Ishikawa (cell line): ENCODE measurements at regions not wholly inside any gene's neighbourhood (a gene's known extent, or its start where the extent isn't known, plus 50 kb on each side); places are given as distances from the start of the nearest gene placed in this dataset.

Experiments
- CREB1 ChIP-seq: IDR thresholded peaks from 2 replicates; pipeline ENCODE4 v1.6.1; 2012; ENCODE audit warnings: low read depth
- EGR1 ChIP-seq: IDR thresholded peaks from 2 replicates; pipeline ENCODE4 v1.6.1; 2012
- EP300 ChIP-seq: IDR thresholded peaks from 2 replicates; pipeline ENCODE4 v1.6.1; 2012; ENCODE audit warnings: borderline replicate concordance
- FOXM1 ChIP-seq: IDR thresholded peaks from 2 replicates; pipeline ENCODE4 v1.6.1; 2012; ENCODE audit warnings: low read depth, borderline replicate concordance
- NFIC ChIP-seq: IDR thresholded peaks from 2 replicates; pipeline ENCODE4 v1.6.1; 2012
- RAD21 ChIP-seq: IDR thresholded peaks from 2 replicates; pipeline ENCODE4 v1.6.1; 2012; ENCODE audit warnings: low read depth
- TAF1 ChIP-seq: IDR thresholded peaks from 2 replicates; pipeline ENCODE4 v1.6.1; 2012; ENCODE audit warnings: low read depth, mild to moderate bottlenecking
- TCF12 ChIP-seq: IDR thresholded peaks from 2 replicates; pipeline ENCODE4 v1.6.1; 2012; ENCODE audit warnings: low read depth
- TEAD4 ChIP-seq: IDR thresholded peaks from 2 replicates; pipeline ENCODE4 v1.6.1; 2012
- YY1 ChIP-seq: IDR thresholded peaks from 2 replicates; pipeline ENCODE4 v1.6.1; 2012; ENCODE audit warnings: low read depth
- ZBTB7A ChIP-seq: IDR thresholded peaks from 2 replicates; pipeline ENCODE4 v1.6.1; 2012; ENCODE audit warnings: low read depth
- TF ChIP-seq, protein P1 (sequence below): IDR thresholded peaks from 2 replicates; pipeline ENCODE4 v1.6.1; 2012; ENCODE audit warnings: low read depth, mild to moderate bottlenecking
- TF ChIP-seq, protein P2 (sequence below): IDR thresholded peaks from 2 replicates; pipeline ENCODE4 v1.6.1; 2012
- TF ChIP-seq, protein P3 (sequence below): IDR thresholded peaks from 2 replicates; pipeline ENCODE4 v1.6.1; 2012

DNA sequence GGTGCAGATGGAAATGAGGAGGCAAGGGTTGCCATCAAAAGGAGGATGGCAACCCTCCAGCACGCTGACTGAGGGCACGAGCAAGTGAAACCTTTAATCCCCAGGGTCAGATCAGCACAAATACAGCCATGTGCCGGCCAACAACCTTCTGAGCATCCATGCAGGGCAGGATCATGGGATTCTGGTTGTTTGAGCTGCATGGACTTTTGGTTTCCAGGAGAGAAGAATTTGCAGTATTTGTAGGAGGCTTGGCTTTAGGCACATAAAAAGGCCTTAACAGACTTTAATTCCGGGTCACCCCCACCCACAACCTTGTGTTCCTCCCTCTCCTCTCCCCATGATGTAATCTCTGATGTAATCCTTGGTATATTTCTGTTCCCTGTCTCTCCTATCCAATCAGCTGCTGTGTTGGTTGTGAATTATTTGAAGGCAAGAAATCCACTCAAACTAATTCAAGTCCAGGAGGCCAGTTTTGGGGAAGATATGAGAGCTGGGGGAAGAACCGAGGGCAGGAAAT is 254.3 kb downstream of the SHQ1 start:
- TF ChIP-seq ZBTB7A: no peak
- TF ChIP-seq, protein P1, sequence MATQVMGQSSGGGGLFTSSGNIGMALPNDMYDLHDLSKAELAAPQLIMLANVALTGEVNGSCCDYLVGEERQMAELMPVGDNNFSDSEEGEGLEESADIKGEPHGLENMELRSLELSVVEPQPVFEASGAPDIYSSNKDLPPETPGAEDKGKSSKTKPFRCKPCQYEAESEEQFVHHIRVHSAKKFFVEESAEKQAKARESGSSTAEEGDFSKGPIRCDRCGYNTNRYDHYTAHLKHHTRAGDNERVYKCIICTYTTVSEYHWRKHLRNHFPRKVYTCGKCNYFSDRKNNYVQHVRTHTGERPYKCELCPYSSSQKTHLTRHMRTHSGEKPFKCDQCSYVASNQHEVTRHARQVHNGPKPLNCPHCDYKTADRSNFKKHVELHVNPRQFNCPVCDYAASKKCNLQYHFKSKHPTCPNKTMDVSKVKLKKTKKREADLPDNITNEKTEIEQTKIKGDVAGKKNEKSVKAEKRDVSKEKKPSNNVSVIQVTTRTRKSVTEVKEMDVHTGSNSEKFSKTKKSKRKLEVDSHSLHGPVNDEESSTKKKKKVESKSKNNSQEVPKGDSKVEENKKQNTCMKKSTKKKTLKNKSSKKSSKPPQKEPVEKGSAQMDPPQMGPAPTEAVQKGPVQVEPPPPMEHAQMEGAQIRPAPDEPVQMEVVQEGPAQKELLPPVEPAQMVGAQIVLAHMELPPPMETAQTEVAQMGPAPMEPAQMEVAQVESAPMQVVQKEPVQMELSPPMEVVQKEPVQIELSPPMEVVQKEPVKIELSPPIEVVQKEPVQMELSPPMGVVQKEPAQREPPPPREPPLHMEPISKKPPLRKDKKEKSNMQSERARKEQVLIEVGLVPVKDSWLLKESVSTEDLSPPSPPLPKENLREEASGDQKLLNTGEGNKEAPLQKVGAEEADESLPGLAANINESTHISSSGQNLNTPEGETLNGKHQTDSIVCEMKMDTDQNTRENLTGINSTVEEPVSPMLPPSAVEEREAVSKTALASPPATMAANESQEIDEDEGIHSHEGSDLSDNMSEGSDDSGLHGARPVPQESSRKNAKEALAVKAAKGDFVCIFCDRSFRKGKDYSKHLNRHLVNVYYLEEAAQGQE: no peak

DNA sequence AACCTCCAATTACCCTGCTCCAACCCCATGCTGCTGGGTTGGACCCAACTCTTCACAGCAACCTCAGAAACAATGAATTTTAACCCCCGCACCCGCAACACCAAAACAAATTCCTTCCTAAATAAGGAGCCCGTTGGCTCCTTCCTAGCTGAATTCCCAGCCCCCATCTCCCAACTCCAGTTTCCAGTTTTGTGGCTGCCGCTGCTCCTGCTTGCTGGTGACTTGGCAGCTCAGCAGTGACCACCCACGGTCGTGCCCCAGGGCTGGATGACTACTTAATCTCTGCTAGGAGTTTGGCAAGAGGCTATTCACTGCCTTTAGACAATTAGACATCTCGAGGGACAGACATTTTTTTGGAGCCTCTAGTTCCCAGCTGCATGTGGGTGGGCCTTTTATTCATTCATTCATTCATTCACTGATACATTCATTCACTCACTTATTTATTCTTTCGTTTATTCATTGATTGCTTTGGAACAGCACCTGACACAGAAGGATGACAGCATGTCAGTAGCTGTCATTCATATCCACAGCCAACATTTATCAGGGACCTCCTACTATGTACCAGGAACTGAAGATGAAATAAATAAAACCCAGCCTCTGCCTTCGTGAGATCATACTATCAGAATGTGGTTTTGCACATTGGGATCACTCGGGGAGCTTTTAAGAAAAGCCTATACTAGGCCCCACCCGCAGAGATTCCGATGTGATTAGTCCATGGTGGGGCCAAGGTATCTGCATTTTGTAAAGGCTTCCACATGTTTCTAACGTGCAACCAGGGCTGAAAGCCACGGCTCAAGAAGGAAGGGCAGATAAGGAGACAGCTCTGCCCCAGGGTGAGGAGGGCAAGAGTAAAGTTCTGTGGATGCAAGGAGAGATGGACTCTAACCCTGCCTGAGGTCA is 256.5 kb downstream of the SHQ1 start:
- TF ChIP-seq, protein P1: no peak
- TF ChIP-seq ZBTB7A (no peak), EP300 (0 out of 2 replicates have a peak, but pooled peaks have one; percentile 15), TCF12 (0 out of 2 replicates have a peak, but pooled peaks have one; percentile 38), RAD21 (peak; percentile 24; the same call in 1 of the 2 replicates), TEAD4 (0 out of 2 replicates have a peak, but pooled peaks have one; percentile 7)

DNA sequence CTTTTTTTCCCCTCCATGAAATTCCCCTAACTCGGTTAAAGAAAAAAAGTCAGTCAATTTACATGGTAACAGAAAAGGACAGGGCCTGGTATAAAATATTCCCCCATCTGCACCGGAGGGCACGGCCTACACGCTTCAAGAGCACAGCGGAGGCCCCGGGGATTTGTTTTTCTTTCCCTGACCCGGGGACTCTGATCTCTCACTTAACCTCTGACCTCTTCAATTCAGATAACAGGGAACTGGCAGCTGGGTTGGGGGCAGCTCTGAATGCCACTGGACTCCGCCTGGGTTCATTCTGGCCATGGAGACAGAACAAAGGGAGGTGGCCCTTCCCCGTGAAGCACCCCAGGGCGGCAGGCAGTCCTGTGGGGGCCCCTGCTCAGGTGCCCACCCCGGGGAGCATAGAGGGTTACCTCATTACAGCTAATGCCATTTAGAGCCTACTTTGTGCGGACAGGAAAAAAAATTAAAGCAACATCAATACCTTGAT is 257.5 kb downstream of the SHQ1 start:
- TF ChIP-seq TEAD4 (no peak), RAD21 (no peak), ZBTB7A (no peak), CREB1 (no peak), EP300 (no peak)
- TF ChIP-seq, protein P2, sequence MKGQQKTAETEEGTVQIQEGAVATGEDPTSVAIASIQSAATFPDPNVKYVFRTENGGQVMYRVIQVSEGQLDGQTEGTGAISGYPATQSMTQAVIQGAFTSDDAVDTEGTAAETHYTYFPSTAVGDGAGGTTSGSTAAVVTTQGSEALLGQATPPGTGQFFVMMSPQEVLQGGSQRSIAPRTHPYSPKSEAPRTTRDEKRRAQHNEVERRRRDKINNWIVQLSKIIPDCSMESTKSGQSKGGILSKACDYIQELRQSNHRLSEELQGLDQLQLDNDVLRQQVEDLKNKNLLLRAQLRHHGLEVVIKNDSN: no peak
- TF ChIP-seq, protein P1: no peak
- TF ChIP-seq, protein P3, sequence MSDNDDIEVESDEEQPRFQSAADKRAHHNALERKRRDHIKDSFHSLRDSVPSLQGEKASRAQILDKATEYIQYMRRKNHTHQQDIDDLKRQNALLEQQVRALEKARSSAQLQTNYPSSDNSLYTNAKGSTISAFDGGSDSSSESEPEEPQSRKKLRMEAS: no peak

DNA sequence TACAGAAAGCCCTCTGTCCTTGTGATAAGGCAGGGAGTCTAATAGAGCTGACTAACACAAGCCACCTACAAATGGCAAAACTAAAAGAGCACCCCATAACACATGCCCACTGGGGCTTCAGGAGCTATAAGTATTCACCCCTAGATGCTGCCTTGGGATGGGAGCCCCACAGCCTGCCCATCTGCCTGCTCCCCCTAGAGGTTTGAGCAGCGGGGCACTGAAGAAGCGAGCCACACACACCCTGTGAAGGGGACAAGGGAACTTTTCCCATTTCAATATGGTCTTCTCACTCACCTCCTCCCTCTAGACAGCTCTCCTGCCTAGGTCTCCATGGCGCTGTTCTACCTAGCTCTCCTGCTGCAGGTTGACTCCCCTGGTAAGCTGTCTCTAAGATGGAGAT is 261.0 kb downstream of the SHQ1 start:
- TF ChIP-seq NFIC (no peak), TEAD4 (no peak), CREB1 (no peak), ZBTB7A (no peak), FOXM1 (no peak)

DNA sequence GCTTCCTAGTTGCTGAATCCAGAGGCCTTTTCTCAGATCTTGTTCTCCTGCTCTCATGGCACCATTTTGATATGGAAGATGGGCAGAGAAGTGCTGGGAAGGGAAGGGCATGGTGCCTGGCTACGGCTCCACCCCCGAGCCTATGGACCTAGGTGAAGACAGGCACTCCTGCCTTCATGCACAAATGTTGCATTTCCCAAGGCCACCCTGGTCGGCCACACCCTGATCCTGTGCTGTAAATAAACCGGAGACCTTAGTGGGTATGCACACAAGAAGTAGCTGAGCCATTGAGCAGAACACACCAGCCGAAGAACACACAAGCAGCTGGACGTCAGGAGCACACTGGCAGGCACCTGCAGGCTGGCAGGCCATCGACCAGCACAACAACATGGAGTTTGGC is 261.6 kb downstream of the SHQ1 start:
- no peak for TF ChIP-seq EGR1
- TF ChIP-seq, protein P2: no peak
- TF ChIP-seq, protein P1: no peak
- no peak for TF ChIP-seq YY1
- TF ChIP-seq NFIC: no peak
- no peak for TF ChIP-seq ZBTB7A
- no peak for TF ChIP-seq TAF1
- TF ChIP-seq CREB1: no peak
- no peak for TF ChIP-seq TCF12
- TF ChIP-seq TEAD4: no peak
- TF ChIP-seq, protein P3: no peak
